ENCODE measurements at regions not wholly inside any gene's neighbourhood (a gene's known extent, or its start where the extent isn't known, plus 50 kb on each side); places are given as distances from the start of the nearest gene placed in this dataset.

DNA sequence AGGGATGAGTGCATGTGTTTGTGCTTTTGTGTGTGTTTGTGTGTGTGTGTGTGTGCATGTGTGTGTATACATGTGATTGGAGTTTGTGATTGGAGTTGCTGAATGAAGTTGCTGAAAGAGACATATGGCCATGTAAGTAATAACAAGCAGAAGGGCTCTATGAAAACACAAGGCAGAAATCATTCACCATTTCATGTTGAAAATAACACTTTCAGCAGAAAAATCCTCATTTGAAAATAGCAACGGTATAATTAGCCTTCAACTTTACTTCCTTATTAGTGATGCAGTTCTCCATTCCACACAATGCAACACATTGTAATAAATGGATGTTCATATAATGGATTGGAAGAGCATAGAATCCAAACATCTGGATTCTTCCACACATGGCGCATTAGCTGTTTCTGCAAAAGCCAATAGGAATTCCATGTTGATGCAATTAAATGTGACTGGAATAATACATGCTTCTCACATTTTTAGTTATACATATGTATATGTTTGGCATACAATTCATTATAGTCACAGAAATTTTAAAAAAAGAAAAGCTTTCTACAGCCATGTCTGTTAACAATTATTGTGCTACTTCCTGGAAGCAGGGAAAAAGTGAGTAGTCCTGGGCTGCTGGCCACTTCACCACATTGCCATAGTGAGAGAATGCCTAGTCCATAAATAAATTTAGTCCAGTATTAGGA, 538.0 kb downstream of the LTN1 start:
- POLR2A ChIA-PET: no interaction called here
- BruUV-seq (replicated peaks): no TSS peak
- DNase-seq: no peak

DNA sequence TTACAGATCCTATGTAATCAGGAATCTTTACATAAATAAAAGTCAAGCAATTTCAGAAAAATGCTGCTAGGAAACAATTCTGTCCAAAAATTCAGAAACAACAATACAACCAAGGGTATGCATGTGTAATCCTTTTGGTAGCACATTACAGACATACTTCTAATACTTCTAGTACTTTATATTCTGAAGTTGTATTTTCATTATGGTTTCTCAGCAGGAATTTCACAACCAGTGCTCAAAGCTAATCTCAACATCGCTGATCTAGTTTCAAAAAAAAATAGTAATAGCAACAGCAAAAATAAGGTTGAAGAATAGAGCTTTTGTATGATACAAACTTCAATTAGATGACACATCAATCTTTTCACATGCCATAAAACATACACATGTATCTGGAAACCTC, 545.2 kb downstream of the LTN1 start:
- no peak for DNase-seq
- Mint-ChIP-seq H3K27ac (ENCODE audit: unreplicated experiment) (no peak overlapping the region), H3K27me3 (ENCODE audit: insufficient read depth, unreplicated experiment) (no peaks in the 10 kb centered on the region), H3K4me3 (ENCODE audit: unreplicated experiment) (no peak overlapping the region), H3K9me3 (ENCODE audit: unreplicated experiment) (peaks cover 10% of the 10 kb centered on the region), H3K36me3 (ENCODE audit: insufficient read depth, unreplicated experiment) (no peaks in the 10 kb centered on the region), H3K4me1 (ENCODE audit: low read depth, unreplicated experiment) (no peaks in the 10 kb centered on the region)
- intact Hi-C loops (cut with micrococcal nuclease; ENCODE audit: unreplicated experiment): no loop called here
- CTCF ChIA-PET: no interaction called here
- no peaks in the 10 kb centered on the region for H3K36me3 ChIP-seq (ENCODE audit: control insufficient read depth, insufficient read depth, low read length)
- H3K4me1 ChIP-seq: no peaks in the 10 kb centered on the region
- no TSS peak for BruUV-seq (replicated peaks)
- H3K9me3 ChIP-seq: no peaks in the 10 kb centered on the region
- TF ChIP-seq, protein P1, sequence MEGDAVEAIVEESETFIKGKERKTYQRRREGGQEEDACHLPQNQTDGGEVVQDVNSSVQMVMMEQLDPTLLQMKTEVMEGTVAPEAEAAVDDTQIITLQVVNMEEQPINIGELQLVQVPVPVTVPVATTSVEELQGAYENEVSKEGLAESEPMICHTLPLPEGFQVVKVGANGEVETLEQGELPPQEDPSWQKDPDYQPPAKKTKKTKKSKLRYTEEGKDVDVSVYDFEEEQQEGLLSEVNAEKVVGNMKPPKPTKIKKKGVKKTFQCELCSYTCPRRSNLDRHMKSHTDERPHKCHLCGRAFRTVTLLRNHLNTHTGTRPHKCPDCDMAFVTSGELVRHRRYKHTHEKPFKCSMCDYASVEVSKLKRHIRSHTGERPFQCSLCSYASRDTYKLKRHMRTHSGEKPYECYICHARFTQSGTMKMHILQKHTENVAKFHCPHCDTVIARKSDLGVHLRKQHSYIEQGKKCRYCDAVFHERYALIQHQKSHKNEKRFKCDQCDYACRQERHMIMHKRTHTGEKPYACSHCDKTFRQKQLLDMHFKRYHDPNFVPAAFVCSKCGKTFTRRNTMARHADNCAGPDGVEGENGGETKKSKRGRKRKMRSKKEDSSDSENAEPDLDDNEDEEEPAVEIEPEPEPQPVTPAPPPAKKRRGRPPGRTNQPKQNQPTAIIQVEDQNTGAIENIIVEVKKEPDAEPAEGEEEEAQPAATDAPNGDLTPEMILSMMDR (IDR thresholded peaks at IDR 0.05; ENCODE audit: insufficient read depth in 1 of 2, low read depth in 1 of 2, low read length in 1 of 2, severe bottlenecking in 1 of 2, unreplicated experiment in 1 of 2): no peak
- POLR2A ChIA-PET: no interaction called here
- no peak overlapping the region for H3K4me3 ChIP-seq (ENCODE audit: low read depth, low read length)
- H3K27me3 ChIP-seq (replicated peaks; ENCODE audit: control insufficient read depth, insufficient read depth, low read length): no peaks in the 10 kb centered on the region

More for the DNA sequence above, 538.0 kb downstream of the LTN1 start:
- H3K4me3 Mint-ChIP-seq (ENCODE audit: unreplicated experiment): no peak overlapping the region
- Histone ChIP-seq H3K4me1 (no peaks in the 10 kb centered on the region), H3K4me3 (ENCODE audit: low read depth, low read length) (no peak overlapping the region), H3K27me3 (replicated peaks; ENCODE audit: control insufficient read depth, insufficient read depth, low read length) (no peaks in the 10 kb centered on the region), H3K36me3 (ENCODE audit: control insufficient read depth, insufficient read depth, low read length) (no peaks in the 10 kb centered on the region), H3K9me3 (no peaks in the 10 kb centered on the region)
- H3K27ac Mint-ChIP-seq (ENCODE audit: unreplicated experiment): no peak overlapping the region
- H3K36me3 Mint-ChIP-seq (ENCODE audit: insufficient read depth, unreplicated experiment): no peaks in the 10 kb centered on the region
- H3K27me3 Mint-ChIP-seq (ENCODE audit: insufficient read depth, unreplicated experiment): peaks cover 3% of the 10 kb centered on the region
- H3K9me3 Mint-ChIP-seq (ENCODE audit: unreplicated experiment): no peaks in the 10 kb centered on the region
- intact Hi-C loops (cut with micrococcal nuclease; ENCODE audit: unreplicated experiment): no loop called here
- H3K4me1 Mint-ChIP-seq (ENCODE audit: low read depth, unreplicated experiment): no peaks in the 10 kb centered on the region
- TF ChIP-seq, protein P1 (IDR thresholded peaks at IDR 0.05; ENCODE audit: insufficient read depth in 1 of 2, low read depth in 1 of 2, low read length in 1 of 2, severe bottlenecking in 1 of 2, unreplicated experiment in 1 of 2): no peak
- CTCF ChIA-PET: no interaction called here

DNA sequence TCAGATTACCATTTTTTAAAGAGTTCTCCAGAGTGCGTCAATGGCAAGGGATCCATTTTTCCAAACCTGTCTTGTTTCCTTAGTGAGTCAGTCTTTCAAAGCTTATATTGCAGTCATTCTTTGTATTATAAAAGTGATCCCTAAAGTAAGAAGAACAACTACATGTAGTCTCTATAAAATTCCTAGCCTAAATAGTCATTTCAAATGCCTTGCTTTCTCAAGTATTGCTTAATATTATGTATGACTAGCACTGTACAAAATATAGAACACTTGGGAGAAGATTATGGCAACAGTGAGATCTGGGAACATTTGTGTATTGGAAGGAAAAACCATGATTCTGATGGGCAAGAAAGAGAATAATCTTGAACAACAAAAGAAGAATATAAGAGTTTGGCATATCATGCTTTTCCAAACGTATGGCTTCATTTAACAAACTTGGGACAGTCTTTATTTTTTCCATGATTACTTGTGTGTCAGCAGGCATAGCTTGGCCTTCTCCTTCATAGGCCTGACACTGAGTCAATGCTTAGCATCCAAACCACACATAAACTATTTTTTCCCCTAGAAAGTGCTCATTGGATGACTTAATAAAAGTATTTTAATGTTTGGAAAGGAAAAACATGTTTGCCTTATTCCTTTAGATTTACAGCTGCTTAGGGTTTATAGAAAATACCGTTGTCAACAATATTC, 547.4 kb downstream of the LTN1 start:
- POLR2A ChIA-PET: no interaction called here
- Mint-ChIP-seq H3K4me3 (ENCODE audit: unreplicated experiment) (no peak overlapping the region), H3K27me3 (ENCODE audit: insufficient read depth, unreplicated experiment) (no peaks in the 10 kb centered on the region), H3K4me1 (ENCODE audit: low read depth, unreplicated experiment) (no peaks in the 10 kb centered on the region), H3K36me3 (ENCODE audit: insufficient read depth, unreplicated experiment) (no peaks in the 10 kb centered on the region), H3K9me3 (ENCODE audit: unreplicated experiment) (peaks cover 10% of the 10 kb centered on the region), H3K27ac (ENCODE audit: unreplicated experiment) (no peak overlapping the region)
- CTCF ChIA-PET: no interaction called here
- Histone ChIP-seq H3K36me3 (ENCODE audit: control insufficient read depth, insufficient read depth, low read length) (no peaks in the 10 kb centered on the region), H3K4me3 (ENCODE audit: low read depth, low read length) (no peak overlapping the region), H3K9me3 (no peaks in the 10 kb centered on the region), H3K4me1 (no peaks in the 10 kb centered on the region), H3K27me3 (replicated peaks; ENCODE audit: control insufficient read depth, insufficient read depth, low read length) (no peaks in the 10 kb centered on the region)
- BruUV-seq (replicated peaks): no TSS peak
- TF ChIP-seq, protein P1 (IDR thresholded peaks at IDR 0.05; ENCODE audit: insufficient read depth in 1 of 2, low read depth in 1 of 2, low read length in 1 of 2, severe bottlenecking in 1 of 2, unreplicated experiment in 1 of 2): no peak
- intact Hi-C loops (cut with micrococcal nuclease; ENCODE audit: unreplicated experiment): no loop called here
- no peak for DNase-seq

All from Caco-2 (cell line).